ENCODE measurements at regions not wholly inside any gene's neighbourhood (a gene's known extent, or its start where the extent isn't known, plus 50 kb on each side); places are given as distances from the start of the nearest gene placed in this dataset.
"Not testable (repeated sequence)": the region's sequence is repeated elsewhere in the genome, so short reads cannot be mapped to it uniquely, and the experiment has no call there.

- Histone ChIP-seq H3K4me3 (ENCODE audit: low read length) (no peak overlapping the region), H3K27me3 (ENCODE audit: insufficient read depth, low read length) (no peaks in the 10 kb centered on the region), H3K9me3 (ENCODE audit: low read depth, low read length) (no peaks in the 10 kb centered on the region), H3K4me1 (ENCODE audit: insufficient read depth, low read length) (peaks cover 26% of the 10 kb centered on the region)
These were observed 259.1 kb upstream of the MKLN1 start for GRCh38 chr7:131068604-131069021.

GRCh38 chr7:131071786-131072504 is 255.7 kb upstream of the MKLN1 start:
- peaks cover 36% of the 10 kb centered on the region for H3K4me1 ChIP-seq (ENCODE audit: insufficient read depth, low read length)
- H3K9me3 ChIP-seq (ENCODE audit: low read depth, low read length), result no peaks in the 10 kb centered on the region
- H3K4me3 ChIP-seq (ENCODE audit: low read length), result no peak overlapping the region
- no peaks in the 10 kb centered on the region for H3K27me3 ChIP-seq (ENCODE audit: insufficient read depth, low read length)

- Histone ChIP-seq H3K4me3 (ENCODE audit: low read length) (no peak overlapping the region), H3K9me3 (ENCODE audit: low read depth, low read length) (no peaks in the 10 kb centered on the region), H3K4me1 (ENCODE audit: insufficient read depth, low read length) (peaks cover 32% of the 10 kb centered on the region), H3K27me3 (ENCODE audit: insufficient read depth, low read length) (no peaks in the 10 kb centered on the region)
These were observed 255.1 kb upstream of the MKLN1 start for GRCh38 chr7:131072505-131073091.

GRCh38 chr7:131074043-131074442 is 253.6 kb upstream of the MKLN1 start:
- H3K4me1 ChIP-seq (ENCODE audit: insufficient read depth, low read length), result peaks cover 31% of the 10 kb centered on the region
- no peaks in the 10 kb centered on the region for H3K27me3 ChIP-seq (ENCODE audit: insufficient read depth, low read length)
- no peak overlapping the region for H3K4me3 ChIP-seq (ENCODE audit: low read length)
- no peaks in the 10 kb centered on the region for H3K9me3 ChIP-seq (ENCODE audit: low read depth, low read length)

- Histone ChIP-seq H3K4me1 (ENCODE audit: insufficient read depth, low read length) (peaks cover 26% of the 10 kb centered on the region), H3K9me3 (ENCODE audit: low read depth, low read length) (no peaks in the 10 kb centered on the region), H3K4me3 (ENCODE audit: low read length) (no peak overlapping the region), H3K27me3 (ENCODE audit: insufficient read depth, low read length) (no peaks in the 10 kb centered on the region)
These were observed 253.1 kb upstream of the MKLN1 start for GRCh38 chr7:131074585-131074984.

GRCh38 chr7:131075406-131075805 is 252.3 kb upstream of the MKLN1 start:
- H3K4me3 ChIP-seq (ENCODE audit: low read length), result no peak overlapping the region
- no peaks in the 10 kb centered on the region for H3K9me3 ChIP-seq (ENCODE audit: low read depth, low read length)
- no peaks in the 10 kb centered on the region for H3K27me3 ChIP-seq (ENCODE audit: insufficient read depth, low read length)
- H3K4me1 ChIP-seq (ENCODE audit: insufficient read depth, low read length), result peaks cover 21% of the 10 kb centered on the region

GRCh38 chr7:131076032-131076431 is 251.6 kb upstream of the MKLN1 start:
- H3K9me3 ChIP-seq (ENCODE audit: low read depth, low read length), result no peaks in the 10 kb centered on the region
- peaks cover 25% of the 10 kb centered on the region for H3K4me1 ChIP-seq (ENCODE audit: insufficient read depth, low read length)
- no peaks in the 10 kb centered on the region for H3K27me3 ChIP-seq (ENCODE audit: insufficient read depth, low read length)
- no peak overlapping the region for H3K4me3 ChIP-seq (ENCODE audit: low read length)

GRCh38 chr7:131076711-131077181 is 250.9 kb upstream of the MKLN1 start:
- H3K27me3 ChIP-seq (ENCODE audit: insufficient read depth, low read length), result no peaks in the 10 kb centered on the region
- H3K9me3 ChIP-seq (ENCODE audit: low read depth, low read length), result no peaks in the 10 kb centered on the region
- H3K4me3 ChIP-seq (ENCODE audit: low read length), result no peak overlapping the region
- peaks cover 25% of the 10 kb centered on the region for H3K4me1 ChIP-seq (ENCODE audit: insufficient read depth, low read length)

- Histone ChIP-seq H3K4me3 (ENCODE audit: low read length) (no peak overlapping the region), H3K9me3 (ENCODE audit: low read depth, low read length) (no peaks in the 10 kb centered on the region), H3K4me1 (ENCODE audit: insufficient read depth, low read length) (peaks cover 27% of the 10 kb centered on the region), H3K27me3 (ENCODE audit: insufficient read depth, low read length) (no peaks in the 10 kb centered on the region)
These were observed 249.9 kb upstream of the MKLN1 start for GRCh38 chr7:131077735-131078134.

- Histone ChIP-seq H3K4me3 (ENCODE audit: low read length) (no peak overlapping the region), H3K4me1 (ENCODE audit: insufficient read depth, low read length) (peaks cover 25% of the 10 kb centered on the region), H3K27me3 (ENCODE audit: insufficient read depth, low read length) (no peaks in the 10 kb centered on the region), H3K9me3 (ENCODE audit: low read depth, low read length) (no peaks in the 10 kb centered on the region)
These were observed 246.9 kb upstream of the MKLN1 start for GRCh38 chr7:131080754-131081153.

- no peaks in the 10 kb centered on the region for H3K9me3 ChIP-seq (ENCODE audit: low read depth, low read length)
- H3K4me1 ChIP-seq (ENCODE audit: insufficient read depth, low read length), result peaks cover 20% of the 10 kb centered on the region
- no peak overlapping the region for H3K4me3 ChIP-seq (ENCODE audit: low read length)
- H3K27me3 ChIP-seq (ENCODE audit: insufficient read depth, low read length), result no peaks in the 10 kb centered on the region
These were observed 246.4 kb upstream of the MKLN1 start for GRCh38 chr7:131081308-131081707.

- Histone ChIP-seq H3K4me3 (ENCODE audit: low read length) (no peak overlapping the region), H3K4me1 (ENCODE audit: insufficient read depth, low read length) (peaks cover 29% of the 10 kb centered on the region), H3K9me3 (ENCODE audit: low read depth, low read length) (no peaks in the 10 kb centered on the region), H3K27me3 (ENCODE audit: insufficient read depth, low read length) (no peaks in the 10 kb centered on the region)
These were observed 243.9 kb upstream of the MKLN1 start for GRCh38 chr7:131083781-131084180.

- H3K9me3 ChIP-seq (ENCODE audit: low read depth, low read length); H3K4me3 ChIP-seq (ENCODE audit: low read length); H3K27me3 ChIP-seq (ENCODE audit: insufficient read depth, low read length): not testable (repeated sequence)
- H3K4me1 ChIP-seq (ENCODE audit: insufficient read depth, low read length), result peaks cover 31% of the 10 kb centered on the region
These were observed 243.3 kb upstream of the MKLN1 start for GRCh38 chr7:131084336-131084735.

- no peak overlapping the region for H3K4me3 ChIP-seq (ENCODE audit: low read length)
- H3K27me3 ChIP-seq (ENCODE audit: insufficient read depth, low read length), result no peaks in the 10 kb centered on the region
- no peaks in the 10 kb centered on the region for H3K9me3 ChIP-seq (ENCODE audit: low read depth, low read length)
- peaks cover 35% of the 10 kb centered on the region for H3K4me1 ChIP-seq (ENCODE audit: insufficient read depth, low read length)
These were observed 239.7 kb upstream of the MKLN1 start for GRCh38 chr7:131087756-131088658.

GRCh38 chr7:131090188-131090587 is 237.5 kb upstream of the MKLN1 start:
- H3K27me3 ChIP-seq (ENCODE audit: insufficient read depth, low read length), result no peaks in the 10 kb centered on the region
- H3K9me3 ChIP-seq (ENCODE audit: low read depth, low read length), result no peaks in the 10 kb centered on the region
- H3K4me3 ChIP-seq (ENCODE audit: low read length), result no peak overlapping the region
- H3K4me1 ChIP-seq (ENCODE audit: insufficient read depth, low read length), result peaks cover 40% of the 10 kb centered on the region

Measured in mononuclear cell (primary cell).